T follicular helper cell (primary cell): ENCODE measurements at regions not wholly inside any gene's neighbourhood (a gene's known extent, or its start where the extent isn't known, plus 50 kb on each side); places are given as distances from the start of the nearest gene placed in this dataset.
"Not testable (repeated sequence)": the region's sequence is repeated elsewhere in the genome, so short reads cannot be mapped to it uniquely, and the experiment has no call there.

Experiments
- DNase-seq: peaks from one replicate; pipeline ENCODE4 v3.0.0-alpha.2; 2020; ENCODE audit warnings: low read depth

DNA sequence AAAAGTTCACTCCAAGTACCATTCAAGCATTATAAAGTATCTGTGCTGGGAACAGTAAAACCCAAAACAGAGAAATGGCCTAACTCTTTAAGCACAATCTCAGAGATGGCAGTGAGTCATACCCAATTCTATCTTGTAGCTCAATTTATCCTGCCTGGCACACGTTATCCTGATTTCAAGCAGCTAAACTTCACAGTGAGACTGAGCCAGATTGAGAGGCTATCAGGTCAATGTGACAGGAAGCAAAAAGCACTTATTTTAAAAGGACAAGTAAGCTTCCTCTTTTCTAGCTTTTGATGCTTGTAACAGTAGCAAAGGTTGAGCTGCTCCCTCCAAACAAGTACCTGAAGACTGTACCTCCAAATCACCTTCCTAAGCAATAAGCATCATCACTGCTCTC is 324.9 kb downstream of the NAF1 start:
- no peak for DNase-seq

DNA sequence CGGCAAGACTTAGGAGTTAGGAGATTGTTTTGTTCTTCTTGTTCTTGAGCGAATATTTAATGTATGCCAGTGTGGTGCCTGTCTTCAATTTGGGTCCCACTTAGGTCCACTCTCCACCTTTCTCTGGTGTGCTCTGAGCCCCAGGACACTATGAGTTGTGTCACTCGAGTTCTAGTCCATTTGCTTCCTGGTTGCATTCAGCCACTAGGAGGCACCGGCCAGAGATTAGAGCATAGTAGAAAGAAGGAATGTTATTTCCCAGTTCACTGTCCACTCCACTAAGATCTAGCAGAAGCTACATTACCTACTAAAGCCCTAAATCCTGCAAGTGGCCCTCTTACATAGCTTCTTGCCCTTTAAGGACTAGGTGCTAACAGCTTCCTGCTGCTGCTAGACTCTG is 326.9 kb downstream of the NAF1 start:
- DNase-seq = no peak

DNA sequence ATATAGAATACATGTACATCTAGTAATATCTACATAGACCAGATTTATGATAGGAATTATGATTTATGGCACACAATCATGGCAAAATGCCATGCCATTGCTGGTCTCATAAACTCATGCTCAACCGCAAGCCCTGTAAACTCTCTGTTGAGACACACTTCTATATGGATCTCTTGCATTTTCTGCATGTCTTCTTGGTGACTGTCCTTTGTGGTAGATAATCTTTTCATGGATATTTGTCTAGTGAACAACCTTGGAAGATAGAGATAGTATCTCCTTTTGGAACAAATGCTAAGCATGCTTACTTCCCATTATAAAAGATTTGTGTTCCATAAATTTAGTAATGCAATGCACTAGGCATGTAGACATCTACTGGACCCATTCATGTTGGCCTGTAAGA is 328.0 kb downstream of the NAF1 start:
- DNase-seq = no peak

GRCh38 chr4:162837679-162838078 is 329.0 kb downstream of the NAF1 start:
- DNase-seq = no peak

DNA sequence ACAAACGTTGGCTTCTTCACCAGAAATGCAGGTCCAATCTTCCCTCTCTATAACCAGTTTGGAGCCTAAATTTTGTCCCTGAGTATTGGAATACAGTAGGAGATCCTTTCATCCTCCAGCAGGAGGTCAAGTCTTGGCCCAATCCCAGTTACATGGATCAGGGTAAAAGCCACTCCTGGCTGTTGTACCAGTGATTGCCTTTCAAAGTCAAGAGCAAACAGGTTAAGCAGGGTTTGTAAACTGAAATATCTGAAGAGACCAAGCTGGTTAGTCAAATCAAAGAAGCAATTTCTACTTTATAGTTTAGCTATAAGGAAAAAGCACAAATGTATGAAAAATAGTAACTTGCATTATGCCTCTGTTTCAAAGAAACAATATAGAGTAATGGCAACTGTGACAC is 329.4 kb downstream of the NAF1 start:
- DNase-seq = no peak

DNA sequence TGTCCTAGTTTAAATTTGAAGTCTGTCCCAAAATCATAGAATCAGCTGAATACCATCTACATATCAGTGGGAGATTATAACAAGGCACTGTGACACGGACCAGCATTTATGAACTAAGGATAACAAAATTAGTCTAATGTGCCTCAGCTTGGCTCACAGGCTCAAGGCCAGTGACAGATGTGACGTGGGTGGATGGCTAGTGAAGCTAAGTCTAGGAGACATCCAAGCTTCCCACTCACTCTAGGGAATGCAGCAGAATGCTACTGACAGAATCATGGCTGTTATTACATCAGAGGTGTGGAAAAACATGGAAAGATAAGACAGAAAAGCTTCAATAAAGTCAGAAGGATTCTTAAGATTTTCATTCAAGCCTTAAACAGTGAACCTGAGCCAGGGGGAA is 329.9 kb downstream of the NAF1 start:
- DNase-seq = no peak

- not testable (repeated sequence) for DNase-seq
These were observed 330.4 kb downstream of the NAF1 start for GRCh38 chr4:162836258-162836657.

DNA sequence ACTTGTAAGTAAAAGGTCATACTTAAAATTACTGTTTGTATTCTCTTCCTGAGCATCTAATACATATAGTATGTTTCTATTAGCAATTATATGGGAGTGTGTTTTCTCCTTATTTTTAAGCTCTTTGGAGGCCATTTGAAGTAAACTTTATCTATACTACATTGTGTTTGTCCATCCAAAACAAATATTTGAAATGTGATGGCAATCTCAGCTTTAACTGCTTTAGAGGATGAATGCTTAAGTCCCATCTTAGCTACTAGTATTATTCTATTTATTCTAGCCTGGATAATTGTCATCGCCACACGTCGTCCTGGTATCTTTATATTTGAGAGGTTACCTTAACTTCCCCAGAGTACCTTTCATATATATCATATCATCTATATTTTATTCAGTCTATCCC is 335.8 kb downstream of the NAF1 start:
- DNase-seq = no peak

- not testable (repeated sequence) for DNase-seq
These were observed 349.3 kb downstream of the NAF1 start for GRCh38 chr4:162817374-162817773.

- no peak for DNase-seq
These were observed 362.3 kb downstream of the NAF1 start for GRCh38 chr4:162804351-162804924.

DNA sequence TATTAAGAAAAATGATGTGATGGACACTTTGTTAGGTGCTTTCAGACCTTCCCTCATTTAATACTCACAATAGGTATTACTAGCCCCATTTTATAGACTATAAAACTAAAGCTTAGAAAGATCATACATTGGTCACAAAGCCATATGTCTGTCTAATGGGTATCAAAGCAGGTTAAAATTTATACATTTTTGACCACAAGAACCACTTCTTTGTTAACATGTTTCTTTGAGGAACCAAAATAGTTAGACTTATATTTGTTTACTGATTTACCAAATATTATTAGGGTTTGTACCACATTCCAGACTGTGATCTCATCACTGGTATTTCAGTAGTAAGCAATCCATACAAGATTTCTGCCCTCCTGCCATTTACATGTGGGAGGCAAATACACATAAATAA is 363.3 kb downstream of the NAF1 start:
- DNase-seq = no peak

- no peak for DNase-seq
These were observed 369.6 kb downstream of the NAF1 start for GRCh38 chr4:162797108-162797507.

GRCh38 chr4:162793571-162793970 is 373.1 kb downstream of the NAF1 start:
- DNase-seq = no peak

DNA sequence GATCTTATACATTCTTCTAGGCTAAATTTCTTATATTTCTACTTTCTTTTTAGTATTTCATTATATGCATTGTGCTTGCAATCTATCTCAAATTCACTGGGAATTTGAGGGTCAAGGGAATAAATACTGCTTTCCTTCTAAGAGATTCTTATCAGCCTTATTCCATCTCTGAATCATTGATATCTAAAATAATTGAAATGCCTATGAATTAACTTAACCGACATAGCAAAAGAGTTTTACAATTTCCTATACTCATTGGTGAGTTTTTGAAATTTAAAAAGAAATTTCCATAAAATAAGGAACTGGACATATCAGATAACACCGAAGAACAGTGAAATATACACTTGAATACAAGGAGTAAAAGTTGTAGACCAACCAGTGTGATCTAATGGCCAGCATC is 373.7 kb downstream of the NAF1 start:
- no peak for DNase-seq

GRCh38 chr4:162791226-162791625 is 375.5 kb downstream of the NAF1 start:
- no peak for DNase-seq

GRCh38 chr4:162787120-162787519 is 379.6 kb downstream of the NAF1 start:
- DNase-seq = no peak

DNA sequence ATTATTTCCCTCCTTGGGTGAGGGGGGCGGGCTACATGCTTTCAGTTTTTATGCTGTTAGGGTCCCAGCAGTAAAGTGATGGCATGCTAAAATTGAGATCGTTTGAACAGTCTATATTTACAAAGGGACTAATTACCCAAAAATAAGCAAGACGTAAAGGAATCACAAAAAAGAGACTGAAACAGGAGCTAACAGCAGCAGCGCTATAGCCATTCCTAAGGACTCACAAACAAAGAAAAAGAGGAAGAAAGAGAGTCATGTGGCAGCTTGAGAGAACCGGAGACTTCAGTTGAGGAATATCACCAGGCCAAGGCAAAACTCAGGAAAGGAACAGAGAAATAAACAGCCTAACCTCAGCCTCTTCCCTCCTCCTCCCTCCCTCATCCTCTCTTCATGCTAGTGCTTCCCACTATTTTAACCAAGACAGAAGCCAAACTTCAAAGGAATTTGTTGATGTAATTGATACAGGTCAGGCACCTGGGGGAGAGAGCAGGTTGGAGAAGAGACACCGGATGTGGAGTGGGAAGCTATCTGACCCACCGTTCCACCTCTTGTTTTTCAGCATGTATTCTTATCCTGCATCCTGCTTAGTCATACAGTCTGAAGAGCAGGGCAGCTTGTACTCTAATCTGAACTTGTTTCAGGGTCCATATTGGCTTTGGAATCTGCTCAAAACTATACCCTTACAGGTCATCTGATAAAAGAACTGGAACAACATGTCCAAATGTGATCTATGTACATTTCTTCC is 383.7 kb downstream of the NAF1 start:
- DNase-seq = no peak

GRCh38 chr4:162782096-162782777 is 384.5 kb downstream of the NAF1 start:
- DNase-seq = no peak

GRCh38 chr4:162770761-162771490 is 395.8 kb downstream of the NAF1 start:
- no peak for DNase-seq

DNA sequence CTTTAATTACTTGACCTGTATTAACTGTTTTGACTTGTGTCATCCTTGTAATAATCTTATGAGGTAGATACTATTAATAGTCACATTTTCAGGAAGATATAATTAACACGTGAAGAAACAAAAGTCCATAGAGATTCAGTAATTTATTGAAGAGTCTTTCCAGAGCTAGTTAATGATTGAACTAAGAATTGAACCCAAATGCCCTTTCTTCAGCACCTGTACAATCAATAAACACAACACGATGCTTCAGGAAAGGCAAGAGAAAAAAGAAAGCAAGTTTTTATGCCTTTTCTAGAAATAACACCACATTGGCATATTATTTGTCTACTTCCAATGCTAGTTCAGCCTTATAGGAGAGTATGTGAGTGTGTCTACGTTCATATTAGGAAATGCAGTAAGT is 399.6 kb downstream of the NAF1 start:
- DNase-seq = no peak

DNA sequence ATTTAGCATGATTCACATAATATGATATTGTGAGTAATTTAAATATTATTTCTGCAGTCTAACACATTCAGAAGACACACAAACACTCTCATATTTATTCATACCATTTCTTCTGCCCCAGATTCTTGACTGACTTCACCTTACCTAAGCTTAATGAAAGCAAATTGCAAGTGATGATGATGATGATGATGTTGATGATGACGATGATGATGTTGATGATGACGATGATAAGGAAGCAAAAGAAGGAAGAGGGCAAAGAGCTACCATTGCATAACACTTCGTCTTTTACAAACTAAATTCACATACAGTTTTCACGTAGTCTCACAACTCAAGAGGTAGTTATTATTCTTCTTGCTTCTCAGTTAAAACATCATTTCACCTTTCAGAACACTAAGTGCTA is 404.7 kb downstream of the NAF1 start:
- DNase-seq = no peak

DNA sequence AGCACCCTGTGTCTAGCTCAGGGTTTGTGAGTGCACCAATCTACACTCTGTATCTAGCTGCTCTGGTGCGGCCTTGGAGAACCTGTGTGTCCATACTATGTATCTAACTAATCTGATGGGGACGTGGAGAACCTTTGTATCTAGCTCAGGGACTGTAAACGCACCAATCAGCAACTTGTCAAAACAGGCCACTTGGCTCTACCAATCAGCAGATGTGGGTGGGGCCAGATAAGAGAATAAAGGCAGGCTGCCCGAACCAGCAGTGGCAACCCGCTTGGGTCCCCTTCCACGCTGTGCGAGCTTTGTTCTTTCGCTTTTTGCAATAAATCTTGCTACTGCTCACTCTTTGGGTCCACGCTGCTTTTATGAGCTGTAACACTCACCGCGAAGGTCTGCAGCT is 426.5 kb downstream of the NAF1 start:
- not testable (repeated sequence) for DNase-seq

DNA sequence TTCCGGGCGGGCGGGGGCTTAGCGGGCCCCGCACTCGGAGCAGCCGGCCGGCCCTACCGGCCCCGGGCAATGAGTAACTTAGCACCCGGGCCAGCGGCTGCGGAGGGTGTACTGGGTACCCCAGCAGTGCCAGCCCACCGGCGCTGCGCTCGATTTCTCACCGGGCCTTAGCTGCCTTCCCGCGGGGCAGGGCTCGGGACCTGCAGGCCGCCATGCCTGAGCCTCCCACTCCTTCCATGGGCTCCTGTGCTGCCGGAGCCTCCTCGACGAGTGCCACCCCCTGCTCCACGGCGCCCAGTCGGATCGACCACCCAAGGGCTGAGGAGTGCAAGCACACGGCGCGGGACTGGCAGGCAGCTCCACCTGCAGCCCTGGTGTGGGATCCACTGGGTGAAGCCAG is 427.1 kb downstream of the NAF1 start:
- DNase-seq = not testable (repeated sequence)
